Ovary (tissue), 3 donors: ENCODE measurements at regions not wholly inside any gene's neighbourhood (a gene's known extent, or its start where the extent isn't known, plus 50 kb on each side); places are given as distances from the start of the nearest gene placed in this dataset.
"Not testable (repeated sequence)": the region's sequence is repeated elsewhere in the genome, so short reads cannot be mapped to it uniquely, and the experiment has no call there.

ENCODE experiments used
- EP300 ChIP-seq: sonication (generic); formaldehyde crosslinking; IDR thresholded peaks from one replicate; pipeline ENCODE4 v1.6.1; 2017; ENCODE audit warnings: antibody characterized with exemption
- POLR2A ChIP-seq: fragments of 450-650 bp; IDR thresholded peaks from one replicate; pipeline ENCODE4 v1.6.1; 2017; ENCODE audit warnings: antibody characterized with exemption, mild to moderate bottlenecking, moderate library complexity
- TF ChIP-seq, protein P1 (sequence below), 3 donors: fragments of 450-650 bp in 2 of 3; fragments of 200-600 bp in 1 of 3; IDR thresholded peaks; one replicate each; pipeline versions ENCODE4 v1.5.1 to v1.8.0; 2016 to 2022; ENCODE audit warnings: antibody characterized with exemption in 3 of 3, mild to moderate bottlenecking in 1 of 3
- donor health status: DM: no; HTN: no; CAD: no.

DNA sequence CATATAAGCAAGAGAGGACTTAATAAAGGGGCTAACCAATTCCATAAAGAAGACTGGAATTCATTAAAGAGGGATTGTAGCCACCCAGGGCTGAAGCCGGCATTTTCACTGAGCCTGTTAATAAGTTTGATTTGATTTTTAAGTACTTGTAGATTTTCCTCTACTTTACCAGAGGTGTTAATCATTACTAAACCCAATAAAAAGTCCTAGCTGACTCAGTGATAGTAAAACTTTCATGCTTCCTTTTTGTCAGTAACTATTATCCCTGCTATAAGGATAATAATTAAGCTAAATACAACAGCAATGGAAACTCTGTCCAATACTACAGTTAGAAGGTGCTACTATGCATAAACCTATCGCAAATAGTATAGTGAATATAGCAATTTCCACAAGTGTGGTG lies 260.2 kb downstream of the CEMIP2 start:
- not testable (repeated sequence) for TF ChIP-seq EP300, POLR2A
- TF ChIP-seq, protein P1, sequence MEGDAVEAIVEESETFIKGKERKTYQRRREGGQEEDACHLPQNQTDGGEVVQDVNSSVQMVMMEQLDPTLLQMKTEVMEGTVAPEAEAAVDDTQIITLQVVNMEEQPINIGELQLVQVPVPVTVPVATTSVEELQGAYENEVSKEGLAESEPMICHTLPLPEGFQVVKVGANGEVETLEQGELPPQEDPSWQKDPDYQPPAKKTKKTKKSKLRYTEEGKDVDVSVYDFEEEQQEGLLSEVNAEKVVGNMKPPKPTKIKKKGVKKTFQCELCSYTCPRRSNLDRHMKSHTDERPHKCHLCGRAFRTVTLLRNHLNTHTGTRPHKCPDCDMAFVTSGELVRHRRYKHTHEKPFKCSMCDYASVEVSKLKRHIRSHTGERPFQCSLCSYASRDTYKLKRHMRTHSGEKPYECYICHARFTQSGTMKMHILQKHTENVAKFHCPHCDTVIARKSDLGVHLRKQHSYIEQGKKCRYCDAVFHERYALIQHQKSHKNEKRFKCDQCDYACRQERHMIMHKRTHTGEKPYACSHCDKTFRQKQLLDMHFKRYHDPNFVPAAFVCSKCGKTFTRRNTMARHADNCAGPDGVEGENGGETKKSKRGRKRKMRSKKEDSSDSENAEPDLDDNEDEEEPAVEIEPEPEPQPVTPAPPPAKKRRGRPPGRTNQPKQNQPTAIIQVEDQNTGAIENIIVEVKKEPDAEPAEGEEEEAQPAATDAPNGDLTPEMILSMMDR (IDR thresholded peaks at IDR 0.05), result not testable (repeated sequence)
